ENCODE measurements at regions not wholly inside any gene's neighbourhood (a gene's known extent, or its start where the extent isn't known, plus 50 kb on each side); places are given as distances from the start of the nearest gene placed in this dataset.
"Not testable (repeated sequence)": the region's sequence is repeated elsewhere in the genome, so short reads cannot be mapped to it uniquely, and the experiment has no call there.

- DNase-seq (ENCODE audit: insufficient read length, low spot score) (no peak), FAIRE-seq (no peak)
Observed at GRCh38 chr15:35958021-35958420, 412.1 kb upstream of the DPH6 start.

GRCh38 chr15:35958975-35959374, 413.0 kb upstream of the DPH6 start:
- FAIRE-seq (no peak), DNase-seq (ENCODE audit: insufficient read length, low spot score) (no peak)

- FAIRE-seq (no peak), DNase-seq (ENCODE audit: insufficient read length, low spot score) (no peak)
Observed at GRCh38 chr15:35963326-35963725, 417.4 kb upstream of the DPH6 start.

- no peak for FAIRE-seq
- DNase-seq (ENCODE audit: insufficient read length, low spot score), result no peak
Observed at GRCh38 chr15:35966781-35967180, 420.8 kb upstream of the DPH6 start.

GRCh38 chr15:35967968-35968367, 422.0 kb upstream of the DPH6 start:
- FAIRE-seq, result not testable (repeated sequence)

GRCh38 chr15:35973029-35973428, 427.1 kb upstream of the DPH6 start:
- FAIRE-seq, result no peak
- no peak for DNase-seq (ENCODE audit: insufficient read length, low spot score)

More at GRCh38 chr15:35967968-35968367, 422.0 kb upstream of the DPH6 start:
- not testable (repeated sequence) for DNase-seq (ENCODE audit: insufficient read length, low spot score)

- no peak for FAIRE-seq
Observed at GRCh38 chr15:35974052-35974451, 428.1 kb upstream of the DPH6 start.

GRCh38 chr15:35975941-35976340, 430.0 kb upstream of the DPH6 start:
- no peak for FAIRE-seq

More at GRCh38 chr15:35974052-35974451, 428.1 kb upstream of the DPH6 start:
- no peak for DNase-seq (ENCODE audit: insufficient read length, low spot score)

GRCh38 chr15:35979608-35980007, 433.6 kb upstream of the DPH6 start:
- DNase-seq (ENCODE audit: insufficient read length, low spot score) (no peak), FAIRE-seq (no peak)

More at GRCh38 chr15:35975941-35976340, 430.0 kb upstream of the DPH6 start:
- DNase-seq (ENCODE audit: insufficient read length, low spot score), result no peak

- DNase-seq (ENCODE audit: insufficient read length, low spot score) (no peak), FAIRE-seq (no peak)
Observed at GRCh38 chr15:35980719-35981118, 434.8 kb upstream of the DPH6 start.

- no peak for FAIRE-seq
Observed at GRCh38 chr15:35986191-35986721, 440.3 kb upstream of the DPH6 start.

GRCh38 chr15:35987056-35987455, 441.1 kb upstream of the DPH6 start:
- DNase-seq (ENCODE audit: insufficient read length, low spot score) (no peak), FAIRE-seq (no peak)

More at GRCh38 chr15:35986191-35986721, 440.3 kb upstream of the DPH6 start:
- no peak for DNase-seq (ENCODE audit: insufficient read length, low spot score)

- FAIRE-seq (no peak), DNase-seq (ENCODE audit: insufficient read length, low spot score) (no peak)
Observed at GRCh38 chr15:35991386-35991785, 445.4 kb upstream of the DPH6 start.

GRCh38 chr15:35992791-35993190, 446.8 kb upstream of the DPH6 start:
- no peak for DNase-seq (ENCODE audit: insufficient read length, low spot score)
- FAIRE-seq, result no peak

GRCh38 chr15:35993196-35993595, 447.2 kb upstream of the DPH6 start:
- DNase-seq (ENCODE audit: insufficient read length, low spot score), result no peak

GRCh38 chr15:35994876-35995275, 448.9 kb upstream of the DPH6 start:
- DNase-seq (ENCODE audit: insufficient read length, low spot score), result no peak
- no peak for FAIRE-seq

More at GRCh38 chr15:35993196-35993595, 447.2 kb upstream of the DPH6 start:
- FAIRE-seq, result no peak

- FAIRE-seq (no peak), DNase-seq (ENCODE audit: insufficient read length, low spot score) (no peak)
Observed at GRCh38 chr15:35998663-35999602, 453.0 kb upstream of the DPH6 start.

- DNase-seq (ENCODE audit: insufficient read length, low spot score) (no peak), FAIRE-seq (no peak)
Observed at GRCh38 chr15:36004891-36005490, 459.0 kb upstream of the DPH6 start.

- no peak for FAIRE-seq
- DNase-seq (ENCODE audit: insufficient read length, low spot score), result no peak
Observed at GRCh38 chr15:36005542-36005941, 459.6 kb upstream of the DPH6 start.

GRCh38 chr15:36007699-36008098, 461.7 kb upstream of the DPH6 start:
- DNase-seq (ENCODE audit: insufficient read length, low spot score) (no peak), FAIRE-seq (no peak)

- DNase-seq (ENCODE audit: insufficient read length, low spot score) (no peak), FAIRE-seq (no peak)
Observed at GRCh38 chr15:36008719-36009118, 462.8 kb upstream of the DPH6 start.

Measured in GM19239 (cell line).